SH-SY5Y (cell line): ENCODE measurements at regions not wholly inside any gene's neighbourhood (a gene's known extent, or its start where the extent isn't known, plus 50 kb on each side); places are given as distances from the start of the nearest gene placed in this dataset.

Experiments used
- GATA2 ChIP-seq: IDR thresholded peaks from 2 replicates; pipeline ENCODE4 v1.6.1; 2011; ENCODE audit warnings: mild to moderate bottlenecking, low read depth, low read length
- GATA3 ChIP-seq: IDR thresholded peaks from 2 replicates; pipeline ENCODE4 v1.6.1; 2011; ENCODE audit warnings: low read depth, mild to moderate bottlenecking, low read length, moderate library complexity

- TF ChIP-seq GATA2 (no peak), GATA3 (no peak)
Measured at GRCh38 chr10:111525696-111526095, 448.9 kb downstream of the ADRA2A start.
